ENCODE measurements at regions not wholly inside any gene's neighbourhood (a gene's known extent, or its start where the extent isn't known, plus 50 kb on each side); places are given as distances from the start of the nearest gene placed in this dataset.

GRCh38 chr6:156508126-156508525, 269.1 kb upstream of the ARID1B start:
- Histone ChIP-seq H3K27ac (ENCODE audit: low read depth in 1 of 2, low read length in 1 of 2) (no peak overlapping the region), H3K9me3 (ENCODE audit: control insufficient read depth in 4 of 4, insufficient read depth in 3 of 4, low read length in 3 of 4) (peaks cover 0 to 2% (median 0%) of the 10 kb centered on the region in 4 donors), H3K9ac (ENCODE audit: insufficient read depth in 1 of 2, low read length in 2 of 2) (no peak overlapping the region), H3K4me3 (no peak overlapping the region), H3K27me3 (ENCODE audit: control insufficient read depth in 3 of 3, insufficient read depth in 3 of 3, low read length in 2 of 3) (no peaks in the 10 kb centered on the region), H3K4me1 (ENCODE audit: control insufficient read depth in 5 of 5, insufficient read depth in 5 of 5, low read length in 5 of 5) (peaks cover 0 to 9% (median 0%) of the 10 kb centered on the region in 5 donors), H3K36me3 (ENCODE audit: control insufficient read depth in 4 of 4, insufficient read depth in 4 of 4, low read length in 4 of 4) (no peaks in the 10 kb centered on the region)
- no peak for TF ChIP-seq CTCF (IDR thresholded peaks at IDR 0.05; ENCODE audit: control extremely low read depth, extremely low read depth)
- DNase-seq (peak in 1 of 3 donors; percentile 23), ATAC-seq (ENCODE audit: insufficient read depth, low FRiP score) (no peak)
- 67 to 83% methylated on average over 5 of the region's 5 CpGs for WGBS, 2 donors

- Histone ChIP-seq H3K27ac (ENCODE audit: low read depth in 1 of 2, low read length in 1 of 2) (no peak overlapping the region), H3K9ac (ENCODE audit: insufficient read depth in 1 of 2, low read length in 2 of 2) (no peak overlapping the region), H3K36me3 (ENCODE audit: control insufficient read depth in 4 of 4, insufficient read depth in 4 of 4, low read length in 4 of 4) (no peaks in the 10 kb centered on the region), H3K27me3 (ENCODE audit: control insufficient read depth in 3 of 3, insufficient read depth in 3 of 3, low read length in 2 of 3) (no peaks in the 10 kb centered on the region), H3K4me3 (no peak overlapping the region), H3K9me3 (ENCODE audit: control insufficient read depth in 4 of 4, insufficient read depth in 3 of 4, low read length in 3 of 4) (peaks cover 0 to 2% (median 0%) of the 10 kb centered on the region in 4 donors), H3K4me1 (ENCODE audit: control insufficient read depth in 5 of 5, insufficient read depth in 5 of 5, low read length in 5 of 5) (peaks cover 0 to 9% (median 0%) of the 10 kb centered on the region in 5 donors)
- no peak for DNase-seq
- no peak for TF ChIP-seq CTCF (IDR thresholded peaks at IDR 0.05; ENCODE audit: control extremely low read depth, extremely low read depth)
- ATAC-seq (ENCODE audit: insufficient read depth, low FRiP score), result no peak
- WGBS, 2 donors, result 67 to 77% methylated on average over 15 of the region's 15 CpGs
These were observed 269.5 kb upstream of the ARID1B start for GRCh38 chr6:156507656-156508055.

GRCh38 chr6:156507106-156507505, 270.1 kb upstream of the ARID1B start:
- Histone ChIP-seq H3K36me3 (ENCODE audit: control insufficient read depth in 4 of 4, insufficient read depth in 4 of 4, low read length in 4 of 4) (no peaks in the 10 kb centered on the region), H3K4me1 (ENCODE audit: control insufficient read depth in 5 of 5, insufficient read depth in 5 of 5, low read length in 5 of 5) (peaks cover 0 to 9% (median 0%) of the 10 kb centered on the region in 5 donors), H3K27me3 (ENCODE audit: control insufficient read depth in 3 of 3, insufficient read depth in 3 of 3, low read length in 2 of 3) (no peaks in the 10 kb centered on the region), H3K4me3 (no peak overlapping the region), H3K9me3 (ENCODE audit: control insufficient read depth in 4 of 4, insufficient read depth in 3 of 4, low read length in 3 of 4) (peaks cover 0 to 2% (median 0%) of the 10 kb centered on the region in 4 donors), H3K27ac (ENCODE audit: low read depth in 1 of 2, low read length in 1 of 2) (no peak overlapping the region), H3K9ac (ENCODE audit: insufficient read depth in 1 of 2, low read length in 2 of 2) (no peak overlapping the region)
- no peak for TF ChIP-seq CTCF (IDR thresholded peaks at IDR 0.05; ENCODE audit: control extremely low read depth, extremely low read depth)
- DNase-seq (no peak), ATAC-seq (ENCODE audit: insufficient read depth, low FRiP score) (no peak)
- 70 to 82% methylated on average over 6 of the region's 6 CpGs for WGBS, 2 donors

GRCh38 chr6:156502969-156503504, 274.1 kb upstream of the ARID1B start:
- 55 to 88% methylated on average over 8 of the region's 8 CpGs for WGBS, 2 donors
- Histone ChIP-seq H3K4me1 (ENCODE audit: control insufficient read depth in 5 of 5, insufficient read depth in 5 of 5, low read length in 5 of 5) (peaks cover 0 to 1% (median 0%) of the 10 kb centered on the region in 5 donors), H3K36me3 (ENCODE audit: control insufficient read depth in 4 of 4, insufficient read depth in 4 of 4, low read length in 4 of 4) (no peaks in the 10 kb centered on the region), H3K27ac (ENCODE audit: low read depth in 1 of 2, low read length in 1 of 2) (no peak overlapping the region), H3K4me3 (no peak overlapping the region), H3K9ac (ENCODE audit: insufficient read depth in 1 of 2, low read length in 2 of 2) (no peak overlapping the region), H3K9me3 (ENCODE audit: control insufficient read depth in 4 of 4, insufficient read depth in 3 of 4, low read length in 3 of 4) (peaks cover 0 to 2% (median 0%) of the 10 kb centered on the region in 4 donors), H3K27me3 (ENCODE audit: control insufficient read depth in 3 of 3, insufficient read depth in 3 of 3, low read length in 2 of 3) (no peaks in the 10 kb centered on the region)
- ATAC-seq (ENCODE audit: insufficient read depth, low FRiP score) (no peak), DNase-seq (no peak)
- no peak for TF ChIP-seq CTCF (IDR thresholded peaks at IDR 0.05; ENCODE audit: control extremely low read depth, extremely low read depth)
